MG63 (cell line): ENCODE measurements at regions not wholly inside any gene's neighbourhood (a gene's known extent, or its start where the extent isn't known, plus 50 kb on each side); places are given as distances from the start of the nearest gene placed in this dataset.
"Not testable (repeated sequence)": the region's sequence is repeated elsewhere in the genome, so short reads cannot be mapped to it uniquely, and the experiment has no call there.

Experiments used
- DNase-seq: peaks from one replicate; pipeline ENCODE4 v3.0.0-alpha.2; 2020
- H3K27me3 ChIP-seq: fragments of 250-450 bp; sonication (Bioruptor Pico); 2 replicates; pipeline ENCODE4 v1.5.1; 2020; ENCODE audit warnings: mild to moderate bottlenecking, moderate library complexity
- H3K36me3 ChIP-seq: fragments of 250-450 bp; sonication (Bioruptor Pico); 2 replicates; pipeline ENCODE4 v1.5.1; 2020; ENCODE audit warnings: mild to moderate bottlenecking, moderate library complexity
- H3K4me3 ChIP-seq: fragments of 250-450 bp; sonication (Bioruptor Pico); 2 replicates; pipeline ENCODE4 v1.5.1; 2020; ENCODE audit warnings: mild to moderate bottlenecking, moderate library complexity
- H3K9me3 ChIP-seq: fragments of 250-450 bp; sonication (Bioruptor Pico); 2 replicates; pipeline ENCODE4 v1.5.1; 2020; ENCODE audit warnings: mild to moderate bottlenecking, moderate library complexity

GRCh38 chr7:21327422-21328409, 100.2 kb upstream of the SP4 start:
- no peaks in the 10 kb centered on the region; the same call in 1 of the 2 replicates for H3K9me3 ChIP-seq
- no peaks in the 10 kb centered on the region for H3K36me3 ChIP-seq
- DNase-seq: no peak
- no peak overlapping the region for H3K4me3 ChIP-seq
- no peaks in the 10 kb centered on the region for H3K27me3 ChIP-seq

- H3K9me3 ChIP-seq: no peaks in the 10 kb centered on the region; the same call in 1 of the 2 replicates
- H3K4me3 ChIP-seq: no peak overlapping the region
- no peak for DNase-seq
- no peaks in the 10 kb centered on the region for H3K36me3 ChIP-seq
- H3K27me3 ChIP-seq: no peaks in the 10 kb centered on the region
Observed at GRCh38 chr7:21330462-21331178, 97.3 kb upstream of the SP4 start.

DNA sequence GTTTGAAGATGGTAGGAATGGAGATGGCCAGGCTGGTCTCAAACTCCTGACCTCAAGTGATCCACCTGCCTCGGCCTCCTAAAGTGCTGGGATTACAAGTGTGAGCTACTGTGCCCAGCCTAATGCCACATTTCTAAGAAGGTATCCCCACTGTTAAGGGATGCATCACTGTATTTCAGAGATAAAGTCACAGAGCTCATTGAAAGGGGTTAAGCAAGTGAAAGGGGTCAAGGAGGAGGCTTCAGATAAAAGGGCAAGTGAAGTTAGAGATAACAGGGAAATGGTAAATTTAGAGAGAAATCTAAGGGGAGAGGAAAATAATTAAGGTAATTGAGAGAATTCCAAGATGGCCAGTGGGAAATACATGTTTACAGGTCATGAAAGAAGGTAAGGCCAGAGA, 93.0 kb upstream of the SP4 start:
- H3K27me3 ChIP-seq: no peaks in the 10 kb centered on the region
- no peak for DNase-seq
- no peaks in the 10 kb centered on the region for H3K9me3 ChIP-seq
- H3K36me3 ChIP-seq: no peaks in the 10 kb centered on the region
- H3K4me3 ChIP-seq: no peak overlapping the region

- no peak overlapping the region for H3K4me3 ChIP-seq
- no peak for DNase-seq
- no peaks in the 10 kb centered on the region for H3K36me3 ChIP-seq
- H3K27me3 ChIP-seq: no peaks in the 10 kb centered on the region
- no peaks in the 10 kb centered on the region for H3K9me3 ChIP-seq
Observed at GRCh38 chr7:21336743-21337142, 91.1 kb upstream of the SP4 start.

- DNase-seq: no peak
- H3K4me3 ChIP-seq: no peak overlapping the region
- H3K9me3 ChIP-seq: no peaks in the 10 kb centered on the region
- no peaks in the 10 kb centered on the region for H3K27me3 ChIP-seq
- H3K36me3 ChIP-seq: no peaks in the 10 kb centered on the region
Observed at GRCh38 chr7:21338728-21339164, 89.1 kb upstream of the SP4 start.

DNA sequence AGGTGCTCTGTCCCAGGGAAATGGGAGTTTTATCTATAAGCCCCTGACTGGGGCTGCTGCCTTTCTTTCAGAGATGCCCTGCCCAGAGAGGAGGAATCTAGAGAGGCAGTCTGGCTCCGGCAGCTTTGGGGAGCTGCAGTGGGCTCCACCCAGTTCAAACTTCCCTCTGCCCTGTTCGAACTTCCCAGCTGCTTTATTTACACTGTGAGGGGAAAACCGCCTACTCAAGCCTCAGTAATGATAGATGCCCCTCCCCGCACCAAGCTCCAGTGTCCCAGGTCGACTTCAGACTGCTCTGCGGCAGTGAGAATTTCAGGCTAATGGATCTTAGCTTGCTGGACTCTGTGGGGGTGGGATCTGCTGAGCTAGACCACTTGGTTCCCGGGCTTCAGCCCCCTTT, 83.0 kb upstream of the SP4 start:
- H3K27me3 ChIP-seq, H3K36me3 ChIP-seq, H3K9me3 ChIP-seq, DNase-seq, H3K4me3 ChIP-seq: not testable (repeated sequence)

GRCh38 chr7:21345361-21345760, 82.5 kb upstream of the SP4 start:
- H3K4me3 ChIP-seq: no peak overlapping the region
- DNase-seq: no peak
- H3K9me3 ChIP-seq: no peaks in the 10 kb centered on the region
- H3K27me3 ChIP-seq: no peaks in the 10 kb centered on the region
- no peaks in the 10 kb centered on the region for H3K36me3 ChIP-seq

GRCh38 chr7:21346297-21346696, 81.6 kb upstream of the SP4 start:
- DNase-seq: no peak
- no peaks in the 10 kb centered on the region for H3K27me3 ChIP-seq
- H3K9me3 ChIP-seq: no peaks in the 10 kb centered on the region
- H3K4me3 ChIP-seq: no peak overlapping the region
- no peaks in the 10 kb centered on the region for H3K36me3 ChIP-seq

- Histone ChIP-seq H3K4me3 (no peak overlapping the region), H3K27me3 (no peaks in the 10 kb centered on the region), H3K36me3 (no peaks in the 10 kb centered on the region), H3K9me3 (no peaks in the 10 kb centered on the region)
- DNase-seq: no peak
Observed at GRCh38 chr7:21352540-21353387, 75.1 kb upstream of the SP4 start.

- no peaks in the 10 kb centered on the region for H3K36me3 ChIP-seq
- no peaks in the 10 kb centered on the region for H3K9me3 ChIP-seq
- H3K4me3 ChIP-seq: no peak overlapping the region
- no peaks in the 10 kb centered on the region for H3K27me3 ChIP-seq
- no peak for DNase-seq
Observed at GRCh38 chr7:21353388-21353780, 74.5 kb upstream of the SP4 start.

DNA sequence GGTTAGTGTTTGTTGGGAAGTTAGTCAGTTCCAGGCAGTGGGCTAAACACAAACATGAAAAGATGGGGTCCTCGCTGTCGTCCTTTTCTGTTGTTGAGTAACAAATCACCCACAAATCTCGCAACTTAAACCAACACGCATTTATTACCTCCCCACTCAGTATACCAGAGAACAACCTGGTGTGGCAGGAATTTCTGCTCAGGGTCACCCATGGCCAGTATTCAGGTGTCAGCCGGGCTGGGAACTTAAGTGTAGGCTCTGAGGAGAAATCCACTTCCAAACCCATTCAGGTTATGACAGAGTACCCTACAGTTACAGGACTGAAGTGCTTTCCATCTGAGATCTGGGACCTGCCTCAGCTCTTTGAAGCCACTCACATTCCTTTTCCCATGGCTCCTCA, 73.6 kb upstream of the SP4 start:
- Histone ChIP-seq H3K9me3 (no peaks in the 10 kb centered on the region), H3K4me3 (no peak overlapping the region), H3K27me3 (no peaks in the 10 kb centered on the region), H3K36me3 (no peaks in the 10 kb centered on the region)
- DNase-seq: no peak

GRCh38 chr7:21355406-21355874, 72.4 kb upstream of the SP4 start:
- no peaks in the 10 kb centered on the region for H3K27me3 ChIP-seq
- DNase-seq: no peak
- no peak overlapping the region for H3K4me3 ChIP-seq
- H3K36me3 ChIP-seq: no peaks in the 10 kb centered on the region
- H3K9me3 ChIP-seq: no peaks in the 10 kb centered on the region

GRCh38 chr7:21356616-21357015, 71.3 kb upstream of the SP4 start:
- Histone ChIP-seq H3K36me3 (no peaks in the 10 kb centered on the region), H3K4me3 (no peak overlapping the region), H3K9me3 (no peaks in the 10 kb centered on the region), H3K27me3 (no peaks in the 10 kb centered on the region)
- DNase-seq: no peak

- DNase-seq: no peak
- H3K4me3 ChIP-seq: no peak overlapping the region
- no peaks in the 10 kb centered on the region for H3K27me3 ChIP-seq
- no peaks in the 10 kb centered on the region for H3K9me3 ChIP-seq
- H3K36me3 ChIP-seq: no peaks in the 10 kb centered on the region
Observed at GRCh38 chr7:21357151-21358097, 70.5 kb upstream of the SP4 start.

DNA sequence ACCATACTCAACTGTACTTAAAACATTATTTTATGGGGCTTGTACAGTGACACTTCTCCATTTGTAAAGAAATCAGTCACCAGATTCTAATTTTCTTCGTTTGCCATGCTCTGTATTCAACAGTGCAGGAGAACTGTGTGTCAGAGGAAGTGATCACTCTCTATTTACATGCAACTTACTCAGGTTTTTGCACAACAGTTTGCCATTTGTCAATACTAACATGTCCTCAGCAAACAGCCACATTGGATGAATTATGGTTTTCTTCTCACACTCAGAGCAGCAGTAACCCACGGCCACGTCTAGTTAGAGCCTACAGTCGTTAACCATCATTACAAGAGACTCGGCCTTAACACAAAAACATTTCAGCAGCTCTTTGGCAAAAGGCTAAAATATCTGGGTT, 69.2 kb upstream of the SP4 start:
- H3K4me3 ChIP-seq: no peak overlapping the region
- no peaks in the 10 kb centered on the region for H3K36me3 ChIP-seq
- DNase-seq: no peak
- H3K27me3 ChIP-seq: no peaks in the 10 kb centered on the region
- H3K9me3 ChIP-seq: no peaks in the 10 kb centered on the region

- H3K36me3 ChIP-seq: no peaks in the 10 kb centered on the region
- H3K9me3 ChIP-seq: peaks cover 2% of the 10 kb centered on the region; the same call in 1 of the 2 replicates
- DNase-seq: no peak
- no peaks in the 10 kb centered on the region for H3K27me3 ChIP-seq
- no peak overlapping the region for H3K4me3 ChIP-seq
Observed at GRCh38 chr7:21359163-21359562, 68.7 kb upstream of the SP4 start.
